Osteocyte (in vitro differentiated cells): ENCODE measurements at regions not wholly inside any gene's neighbourhood (a gene's known extent, or its start where the extent isn't known, plus 50 kb on each side); places are given as distances from the start of the nearest gene placed in this dataset.

ENCODE experiments used
- DNase-seq: peaks from one replicate; pipeline ENCODE4 v3.0.0; 2021; ENCODE audit warnings: mixed read lengths; ENCODE audit not compliant: unreplicated experiment; ENCODE audit errors: extremely low spot score
- H3K27ac Mint-ChIP-seq: one replicate; pipeline ENCODE4 v1.8.0; 2021; ENCODE audit warnings: mild to moderate bottlenecking, mixed read lengths; ENCODE audit not compliant: unreplicated experiment
- H3K27me3 Mint-ChIP-seq: one replicate; pipeline ENCODE4 v1.8.0; 2021; ENCODE audit warnings: mixed read lengths; ENCODE audit not compliant: unreplicated experiment
- H3K36me3 Mint-ChIP-seq: one replicate; pipeline ENCODE4 v1.8.0; 2021; ENCODE audit warnings: mixed read lengths; ENCODE audit not compliant: unreplicated experiment
- H3K4me1 Mint-ChIP-seq: one replicate; pipeline ENCODE4 v1.8.0; 2021; ENCODE audit warnings: mixed read lengths; ENCODE audit not compliant: unreplicated experiment
- H3K4me3 Mint-ChIP-seq: one replicate; pipeline ENCODE4 v1.8.0; 2021; ENCODE audit warnings: mild to moderate bottlenecking, moderate library complexity, mixed read lengths; ENCODE audit not compliant: unreplicated experiment
- H3K9me3 Mint-ChIP-seq: one replicate; pipeline ENCODE4 v1.8.0; 2021; ENCODE audit warnings: mixed read lengths; ENCODE audit not compliant: unreplicated experiment
- CTCF ChIP-seq: fragments of 200-600 bp; sonication (generic); IDR thresholded peaks from 2 replicates; pipeline ENCODE4 v1.5.0; 2021; ENCODE audit warnings: antibody characterized with exemption, mild to moderate bottlenecking, moderate library complexity

- no peak for TF ChIP-seq CTCF
- Mint-ChIP-seq H3K4me3 (no peak overlapping the region), H3K27me3 (peaks cover 23% of the 10 kb centered on the region), H3K9me3 (peaks cover 13% of the 10 kb centered on the region), H3K4me1 (peaks cover 5% of the 10 kb centered on the region), H3K36me3 (no peaks in the 10 kb centered on the region), H3K27ac (no peak overlapping the region)
- peak; percentile 81 for DNase-seq
Measured at GRCh38 chr18:75158465-75159237, 50.3 kb downstream of the PTGR3 start.

- Mint-ChIP-seq H3K9me3 (peaks cover 13% of the 10 kb centered on the region), H3K4me3 (no peak overlapping the region), H3K36me3 (no peaks in the 10 kb centered on the region), H3K4me1 (peaks cover 5% of the 10 kb centered on the region), H3K27ac (no peak overlapping the region), H3K27me3 (peaks cover 23% of the 10 kb centered on the region)
- TF ChIP-seq CTCF = no peak
- DNase-seq = peak; percentile 80
Measured at GRCh38 chr18:75157851-75158250, 51.1 kb downstream of the PTGR3 start.

GRCh38 chr18:75157381-75157780 is 51.6 kb downstream of the PTGR3 start:
- Mint-ChIP-seq H3K36me3 (no peaks in the 10 kb centered on the region), H3K9me3 (peaks cover 13% of the 10 kb centered on the region), H3K4me3 (no peak overlapping the region), H3K27me3 (peaks cover 23% of the 10 kb centered on the region), H3K4me1 (peaks cover 5% of the 10 kb centered on the region), H3K27ac (no peak overlapping the region)
- no peak for TF ChIP-seq CTCF
- DNase-seq = no peak

GRCh38 chr18:75156831-75157230 is 52.1 kb downstream of the PTGR3 start:
- H3K27ac Mint-ChIP-seq = no peak overlapping the region
- H3K4me1 Mint-ChIP-seq = peaks cover 5% of the 10 kb centered on the region
- H3K36me3 Mint-ChIP-seq = no peaks in the 10 kb centered on the region
- H3K4me3 Mint-ChIP-seq = no peak overlapping the region
- peaks cover 20% of the 10 kb centered on the region for H3K27me3 Mint-ChIP-seq
- TF ChIP-seq CTCF = no peak
- peaks cover 17% of the 10 kb centered on the region for H3K9me3 Mint-ChIP-seq
- no peak for DNase-seq

- peak; percentile 73 for DNase-seq
- Mint-ChIP-seq H3K36me3 (no peaks in the 10 kb centered on the region), H3K27ac (no peak overlapping the region)
Measured at GRCh38 chr18:75156139-75156750, 52.7 kb downstream of the PTGR3 start.

More at GRCh38 chr18:75156139-75156750, 52.7 kb downstream of the PTGR3 start:
- TF ChIP-seq CTCF = no peak
- Mint-ChIP-seq H3K27me3 (peaks cover 17% of the 10 kb centered on the region), H3K9me3 (peaks cover 21% of the 10 kb centered on the region), H3K4me1 (peaks cover 5% of the 10 kb centered on the region), H3K4me3 (no peak overlapping the region)
